ENCODE measurements at regions not wholly inside any gene's neighbourhood (a gene's known extent, or its start where the extent isn't known, plus 50 kb on each side); places are given as distances from the start of the nearest gene placed in this dataset.

GRCh38 chr13:73278186-73278585 is 219.4 kb downstream of the KLF5 start:
- TF ChIP-seq CTCF (IDR thresholded peaks at IDR 0.05) (no peak), POLR2A (IDR thresholded peaks at IDR 0.05; ENCODE audit: low read depth) (no peak)

Data from esophagus muscularis mucosa (tissue), 3 donors.